KMS-11 (cell line): ENCODE measurements at regions not wholly inside any gene's neighbourhood (a gene's known extent, or its start where the extent isn't known, plus 50 kb on each side); places are given as distances from the start of the nearest gene placed in this dataset.

Experiments
- H2AFZ ChIP-seq: fragments of 200-600 bp; sonication (generic); 2 replicates; pipeline ENCODE4 v1.6.1; 2016; ENCODE audit warnings: antibody characterized with exemption, mixed run types, low read depth
- H3K27ac ChIP-seq: fragments of 200-600 bp; sonication (generic); 2 replicates; pipeline ENCODE4 v1.6.1; 2016; ENCODE audit warnings: mild to moderate bottlenecking, mixed run types
- H3K27me3 ChIP-seq: fragments of 200-600 bp; sonication (generic); 2 replicates; pipeline ENCODE4 v1.6.1; 2017; ENCODE audit warnings: mild to moderate bottlenecking, low read depth, mixed run types, moderate library complexity; ENCODE audit not compliant: insufficient read depth
- H3K36me3 ChIP-seq: fragments of 200-600 bp; sonication (generic); 2 replicates; pipeline ENCODE4 v1.6.1; 2017; ENCODE audit warnings: mild to moderate bottlenecking, mixed run types; ENCODE audit not compliant: insufficient read depth
- H3K4me1 ChIP-seq: fragments of 200-600 bp; sonication (generic); 2 replicates; pipeline ENCODE4 v1.6.1; 2016; ENCODE audit warnings: mild to moderate bottlenecking, low read depth, mixed run types; ENCODE audit not compliant: poor library complexity, severe bottlenecking
- H3K4me2 ChIP-seq: fragments of 200-600 bp; sonication (generic); 2 replicates; pipeline ENCODE4 v1.7.0; 2016; ENCODE audit warnings: mild to moderate bottlenecking, mixed run types
- H3K4me3 ChIP-seq: fragments of 200-600 bp; sonication (generic); IDR thresholded peaks from 2 replicates; pipeline ENCODE4 v1.6.1; 2017; ENCODE audit warnings: low read depth, low read length, mixed read lengths; ENCODE audit not compliant: insufficient read depth
- H3K79me2 ChIP-seq: fragments of 200-600 bp; sonication (generic); 2 replicates; pipeline ENCODE4 v1.6.1; 2016; ENCODE audit warnings: low read depth, mixed run types; ENCODE audit not compliant: insufficient read depth
- H3K9ac ChIP-seq: fragments of 200-600 bp; sonication (generic); 2 replicates; pipeline ENCODE4 v1.6.1; 2016; ENCODE audit warnings: mild to moderate bottlenecking, mixed run types
- H4K20me1 ChIP-seq: fragments of 200-600 bp; sonication (generic); 2 replicates; pipeline ENCODE4 v1.6.1; 2016; ENCODE audit warnings: mild to moderate bottlenecking, mixed run types; ENCODE audit not compliant: insufficient read depth
- TF ChIP-seq, protein P1 (sequence below): fragments of 200-600 bp; sonication (generic); conservative IDR thresholded peaks from 2 replicates; pipeline ENCODE4 v1.6.1; 2017; ENCODE audit warnings: low read depth, mild to moderate bottlenecking, antibody characterized with exemption, low read length, moderate library complexity, mixed read lengths

DNA sequence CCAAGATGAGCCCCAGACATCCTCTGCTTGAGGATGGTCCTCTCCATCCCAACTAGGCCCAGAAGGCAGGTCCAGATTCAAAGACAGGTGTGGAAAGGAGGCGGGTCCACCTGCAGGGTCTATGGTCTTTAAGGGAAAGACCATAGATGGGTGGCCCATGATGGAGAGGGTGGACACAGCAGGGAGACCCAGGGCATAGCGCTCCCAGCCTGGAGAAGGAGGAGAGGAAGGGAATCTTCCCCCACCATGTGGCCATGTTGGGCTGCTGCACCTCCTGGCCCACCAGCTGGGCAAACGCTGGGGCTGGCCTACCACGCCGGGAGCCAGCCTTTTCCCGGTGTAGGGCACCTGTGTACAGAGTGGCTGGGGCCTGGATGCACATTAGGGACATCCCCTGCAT, 265.2 kb upstream of the TLE3 start:
- H2AFZ ChIP-seq, result no peak overlapping the region
- H3K4me2 ChIP-seq, result no peak overlapping the region
- no peaks in the 10 kb centered on the region for H3K4me1 ChIP-seq
- no peak overlapping the region for H3K9ac ChIP-seq
- TF ChIP-seq, protein P1, sequence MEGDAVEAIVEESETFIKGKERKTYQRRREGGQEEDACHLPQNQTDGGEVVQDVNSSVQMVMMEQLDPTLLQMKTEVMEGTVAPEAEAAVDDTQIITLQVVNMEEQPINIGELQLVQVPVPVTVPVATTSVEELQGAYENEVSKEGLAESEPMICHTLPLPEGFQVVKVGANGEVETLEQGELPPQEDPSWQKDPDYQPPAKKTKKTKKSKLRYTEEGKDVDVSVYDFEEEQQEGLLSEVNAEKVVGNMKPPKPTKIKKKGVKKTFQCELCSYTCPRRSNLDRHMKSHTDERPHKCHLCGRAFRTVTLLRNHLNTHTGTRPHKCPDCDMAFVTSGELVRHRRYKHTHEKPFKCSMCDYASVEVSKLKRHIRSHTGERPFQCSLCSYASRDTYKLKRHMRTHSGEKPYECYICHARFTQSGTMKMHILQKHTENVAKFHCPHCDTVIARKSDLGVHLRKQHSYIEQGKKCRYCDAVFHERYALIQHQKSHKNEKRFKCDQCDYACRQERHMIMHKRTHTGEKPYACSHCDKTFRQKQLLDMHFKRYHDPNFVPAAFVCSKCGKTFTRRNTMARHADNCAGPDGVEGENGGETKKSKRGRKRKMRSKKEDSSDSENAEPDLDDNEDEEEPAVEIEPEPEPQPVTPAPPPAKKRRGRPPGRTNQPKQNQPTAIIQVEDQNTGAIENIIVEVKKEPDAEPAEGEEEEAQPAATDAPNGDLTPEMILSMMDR, result peak; percentile 38; the same call in 1 of the 2 replicates
- no peaks in the 10 kb centered on the region for H3K79me2 ChIP-seq
- no peaks in the 10 kb centered on the region for H3K27me3 ChIP-seq
- H3K27ac ChIP-seq, result no peak overlapping the region
- H4K20me1 ChIP-seq, result no peaks in the 10 kb centered on the region
- H3K36me3 ChIP-seq, result no peaks in the 10 kb centered on the region
- H3K4me3 ChIP-seq, result no peak overlapping the region

DNA sequence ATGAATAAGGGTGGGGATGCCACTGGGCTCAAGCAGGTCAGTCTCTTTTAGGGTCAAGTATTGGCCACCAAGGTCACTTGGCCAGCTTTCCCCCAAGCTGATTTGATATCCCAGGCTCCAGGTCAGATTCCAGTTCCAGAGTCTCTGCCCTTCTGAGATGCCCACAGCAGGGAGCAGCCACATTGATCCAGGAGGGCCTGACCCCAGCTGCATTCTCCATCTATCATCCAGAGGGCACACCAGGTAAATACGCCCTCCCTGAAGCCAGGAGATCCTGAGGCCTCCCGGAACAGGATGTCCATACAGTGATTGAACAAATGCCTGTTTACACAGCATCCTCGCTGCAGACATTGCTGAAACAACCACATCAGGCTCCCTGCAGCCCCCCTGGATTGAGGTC, 264.6 kb upstream of the TLE3 start:
- Histone ChIP-seq H3K4me2 (no peak overlapping the region), H3K79me2 (no peaks in the 10 kb centered on the region), H3K4me1 (no peaks in the 10 kb centered on the region), H3K9ac (no peak overlapping the region), H3K4me3 (no peak overlapping the region), H3K36me3 (no peaks in the 10 kb centered on the region), H2AFZ (no peak overlapping the region), H3K27ac (no peak overlapping the region), H4K20me1 (no peaks in the 10 kb centered on the region), H3K27me3 (no peaks in the 10 kb centered on the region)
- TF ChIP-seq, protein P1, result no peak

DNA sequence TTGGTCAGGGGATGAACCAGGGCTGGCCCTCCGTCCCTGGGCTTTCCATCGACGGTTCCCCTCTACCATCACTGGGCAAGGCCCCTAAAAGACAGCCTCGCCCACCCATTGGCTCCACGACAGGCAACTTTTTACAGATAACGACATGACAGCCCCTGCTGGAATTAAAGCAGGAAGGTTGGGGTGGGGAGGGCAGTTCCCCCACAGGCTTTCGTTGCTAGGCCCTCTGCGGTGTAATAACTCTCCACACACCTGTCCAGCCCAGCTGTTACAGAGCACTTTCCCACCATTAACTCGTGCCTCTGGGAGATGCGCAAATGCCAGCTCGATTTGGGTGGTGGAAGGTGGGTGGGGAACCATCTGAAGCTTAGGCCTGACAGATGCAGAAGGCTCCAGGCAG, 264.2 kb upstream of the TLE3 start:
- TF ChIP-seq, protein P1, result no peak
- no peaks in the 10 kb centered on the region for H3K27me3 ChIP-seq

DNA sequence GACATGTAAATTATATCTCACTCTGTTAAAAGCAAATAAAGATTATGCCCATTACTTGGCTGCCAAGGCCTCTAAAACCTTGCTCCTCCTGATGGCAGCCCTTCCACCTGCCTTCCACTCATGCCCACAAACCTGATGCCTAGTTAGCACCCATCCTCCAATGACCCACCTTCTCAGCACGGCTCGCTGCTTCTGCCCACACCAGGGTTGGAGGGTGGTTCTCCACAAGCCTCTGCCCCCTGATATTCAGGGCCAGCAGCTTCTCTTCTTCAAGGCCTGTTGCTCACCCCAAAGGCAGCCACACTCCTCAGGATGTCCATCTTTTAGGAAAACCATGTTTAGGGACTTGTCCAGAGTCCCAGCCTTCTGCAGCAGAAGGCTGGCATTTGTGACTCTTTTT, 263.4 kb upstream of the TLE3 start:
- no peak overlapping the region for H3K4me2 ChIP-seq
- H4K20me1 ChIP-seq, result no peaks in the 10 kb centered on the region
- H3K4me3 ChIP-seq, result no peak overlapping the region

More for the DNA sequence above, 264.2 kb upstream of the TLE3 start:
- Histone ChIP-seq H4K20me1 (no peaks in the 10 kb centered on the region), H3K4me3 (no peak overlapping the region), H3K4me2 (no peak overlapping the region), H3K79me2 (no peaks in the 10 kb centered on the region), H2AFZ (no peak overlapping the region), H3K4me1 (no peaks in the 10 kb centered on the region), H3K27ac (no peak overlapping the region), H3K9ac (no peak overlapping the region), H3K36me3 (no peaks in the 10 kb centered on the region)

More for the DNA sequence above, 263.4 kb upstream of the TLE3 start:
- Histone ChIP-seq H3K27ac (no peak overlapping the region), H3K36me3 (no peaks in the 10 kb centered on the region), H3K79me2 (no peaks in the 10 kb centered on the region), H3K27me3 (no peaks in the 10 kb centered on the region), H3K4me1 (no peaks in the 10 kb centered on the region), H3K9ac (no peak overlapping the region), H2AFZ (no peak overlapping the region)
- TF ChIP-seq, protein P1, result no peak
